Neural progenitor cell (in vitro differentiated cells): ENCODE measurements at regions not wholly inside any gene's neighbourhood (a gene's known extent, or its start where the extent isn't known, plus 50 kb on each side); places are given as distances from the start of the nearest gene placed in this dataset.

ENCODE experiments used
- DNase-seq: peaks from one replicate; pipeline ENCODE4 v3.0.0-alpha.2; 2016; ENCODE audit warnings: low spot score
- H2AFZ ChIP-seq: fragments of 200-600 bp; sonication (generic); replicated peaks from 2 replicates; pipeline ENCODE4 v1.6.1; 2016; ENCODE audit warnings: antibody characterized with exemption
- H3F3A ChIP-seq: fragments of 200-600 bp; sonication (generic); 2 replicates; pipeline ENCODE4 v1.6.1; 2016; ENCODE audit warnings: antibody characterized with exemption, low read depth
- H3K27ac ChIP-seq: fragments of 200-600 bp; sonication (generic); 2 replicates; pipeline ENCODE4 v1.5.1; 2016; ENCODE audit warnings: mild to moderate bottlenecking
- H3K27me3 ChIP-seq: fragments of 200-600 bp; sonication (generic); 2 replicates; pipeline ENCODE4 v1.6.1; 2016; ENCODE audit warnings: mild to moderate bottlenecking, moderate library complexity
- H3K36me3 ChIP-seq: fragments of 200-600 bp; sonication (generic); 2 replicates; pipeline ENCODE4 v1.5.1; 2016
- H3K4me1 ChIP-seq: fragments of 200-600 bp; sonication (generic); 2 replicates; pipeline ENCODE4 v1.6.1; 2016; ENCODE audit warnings: mixed run types
- H3K4me2 ChIP-seq: fragments of 200-600 bp; sonication (generic); 2 replicates; pipeline ENCODE4 v1.6.1; 2016
- H3K4me3 ChIP-seq: fragments of 200-600 bp; sonication (generic); 2 replicates; pipeline ENCODE4 v1.5.1; 2016
- H3K79me2 ChIP-seq: fragments of 200-600 bp; sonication (generic); 2 replicates; pipeline ENCODE4 v1.6.1; 2016; ENCODE audit warnings: low read depth
- H3K9ac ChIP-seq: fragments of 200-600 bp; sonication (generic); 2 replicates; pipeline ENCODE4 v1.6.1; 2016
- H3K9me3 ChIP-seq: fragments of 200-600 bp; sonication (generic); 2 replicates; pipeline ENCODE4 v1.5.1; 2016; ENCODE audit warnings: low read depth
- H4K20me1 ChIP-seq: fragments of 200-600 bp; sonication (generic); 2 replicates; pipeline ENCODE4 v1.6.1; 2016; ENCODE audit warnings: low read depth
- H3K27ac Mint-ChIP-seq: 3 replicates; pipeline ENCODE4 v1.8.0; 2021; ENCODE audit warnings: mixed read lengths
- H3K27me3 Mint-ChIP-seq: 2 replicates; pipeline ENCODE4 v1.8.0; 2022; ENCODE audit warnings: low read depth, mild to moderate bottlenecking, inconsistent platforms, moderate library complexity, mixed read lengths; ENCODE audit not compliant: insufficient read depth
- H3K36me3 Mint-ChIP-seq: 3 replicates; pipeline ENCODE4 v1.8.0; 2021; ENCODE audit warnings: mixed read lengths
- H3K4me1 Mint-ChIP-seq: 3 replicates; pipeline ENCODE4 v1.8.0; 2021; ENCODE audit warnings: mixed read lengths
- H3K4me3 Mint-ChIP-seq: 3 replicates; pipeline ENCODE4 v1.8.0; 2021; ENCODE audit warnings: mild to moderate bottlenecking, moderate library complexity, mixed read lengths
- H3K9me3 Mint-ChIP-seq: 3 replicates; pipeline ENCODE4 v1.8.0; 2020; ENCODE audit warnings: mixed read lengths
- EZH2 ChIP-seq: fragments of 200-600 bp; sonication (generic); IDR thresholded peaks from 2 replicates; pipeline ENCODE4 v1.6.1; 2017; ENCODE audit warnings: antibody characterized with exemption, mild to moderate bottlenecking, moderate library complexity
- EZH2phosphoT487 ChIP-seq: fragments of 200-600 bp; sonication (generic); IDR thresholded peaks from 2 replicates; pipeline ENCODE4 v1.6.1; 2017; ENCODE audit warnings: antibody characterized with exemption
- TF ChIP-seq, protein P1 (sequence below): fragments of 200-600 bp; sonication (generic); IDR thresholded peaks from 2 replicates; pipeline ENCODE4 v1.5.1; 2017; ENCODE audit warnings: antibody characterized with exemption, mild to moderate bottlenecking

DNA sequence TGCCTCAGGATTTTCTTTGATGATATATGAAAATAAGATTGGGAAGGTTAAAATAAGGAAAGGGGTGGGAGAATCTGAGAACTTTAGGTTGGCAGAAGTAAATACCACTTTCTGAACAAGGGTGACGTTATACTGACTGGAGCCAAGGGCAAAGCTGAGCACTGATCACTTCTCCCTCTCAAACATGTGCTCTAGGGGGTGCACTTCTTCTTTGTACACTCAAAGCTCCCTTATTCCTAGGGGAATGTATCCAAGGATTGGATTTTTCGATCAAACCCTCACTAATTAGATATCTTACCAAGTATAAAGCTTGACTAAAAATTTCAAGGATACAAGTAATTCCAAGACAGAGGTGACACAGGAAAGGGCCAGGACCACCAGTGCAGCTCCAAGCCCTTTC is 243.9 kb upstream of the UMPS start:
- peaks cover 17% of the 10 kb centered on the region for H3K36me3 Mint-ChIP-seq
- Histone ChIP-seq H3K4me2 (no peak overlapping the region), H2AFZ (no peak overlapping the region), H4K20me1 (no peaks in the 10 kb centered on the region), H3K9me3 (no peaks in the 10 kb centered on the region), H3K27me3 (no peaks in the 10 kb centered on the region), H3K79me2 (no peaks in the 10 kb centered on the region), H3K36me3 (no peaks in the 10 kb centered on the region), H3K4me3 (no peak overlapping the region), H3K9ac (no peak overlapping the region), H3K27ac (no peak overlapping the region), H3F3A (no peaks in the 10 kb centered on the region), H3K4me1 (no peaks in the 10 kb centered on the region)
- H3K4me1 Mint-ChIP-seq, result peaks cover 8% of the 10 kb centered on the region
- no peak overlapping the region for H3K4me3 Mint-ChIP-seq
- no peaks in the 10 kb centered on the region for H3K9me3 Mint-ChIP-seq
- DNase-seq, result no peak
- H3K27ac Mint-ChIP-seq, result no peak overlapping the region
- no peaks in the 10 kb centered on the region for H3K27me3 Mint-ChIP-seq
- TF ChIP-seq, protein P1, sequence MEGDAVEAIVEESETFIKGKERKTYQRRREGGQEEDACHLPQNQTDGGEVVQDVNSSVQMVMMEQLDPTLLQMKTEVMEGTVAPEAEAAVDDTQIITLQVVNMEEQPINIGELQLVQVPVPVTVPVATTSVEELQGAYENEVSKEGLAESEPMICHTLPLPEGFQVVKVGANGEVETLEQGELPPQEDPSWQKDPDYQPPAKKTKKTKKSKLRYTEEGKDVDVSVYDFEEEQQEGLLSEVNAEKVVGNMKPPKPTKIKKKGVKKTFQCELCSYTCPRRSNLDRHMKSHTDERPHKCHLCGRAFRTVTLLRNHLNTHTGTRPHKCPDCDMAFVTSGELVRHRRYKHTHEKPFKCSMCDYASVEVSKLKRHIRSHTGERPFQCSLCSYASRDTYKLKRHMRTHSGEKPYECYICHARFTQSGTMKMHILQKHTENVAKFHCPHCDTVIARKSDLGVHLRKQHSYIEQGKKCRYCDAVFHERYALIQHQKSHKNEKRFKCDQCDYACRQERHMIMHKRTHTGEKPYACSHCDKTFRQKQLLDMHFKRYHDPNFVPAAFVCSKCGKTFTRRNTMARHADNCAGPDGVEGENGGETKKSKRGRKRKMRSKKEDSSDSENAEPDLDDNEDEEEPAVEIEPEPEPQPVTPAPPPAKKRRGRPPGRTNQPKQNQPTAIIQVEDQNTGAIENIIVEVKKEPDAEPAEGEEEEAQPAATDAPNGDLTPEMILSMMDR, result peak; percentile 14
- TF ChIP-seq EZH2phosphoT487, result no peak
- TF ChIP-seq EZH2, result no peak

DNA sequence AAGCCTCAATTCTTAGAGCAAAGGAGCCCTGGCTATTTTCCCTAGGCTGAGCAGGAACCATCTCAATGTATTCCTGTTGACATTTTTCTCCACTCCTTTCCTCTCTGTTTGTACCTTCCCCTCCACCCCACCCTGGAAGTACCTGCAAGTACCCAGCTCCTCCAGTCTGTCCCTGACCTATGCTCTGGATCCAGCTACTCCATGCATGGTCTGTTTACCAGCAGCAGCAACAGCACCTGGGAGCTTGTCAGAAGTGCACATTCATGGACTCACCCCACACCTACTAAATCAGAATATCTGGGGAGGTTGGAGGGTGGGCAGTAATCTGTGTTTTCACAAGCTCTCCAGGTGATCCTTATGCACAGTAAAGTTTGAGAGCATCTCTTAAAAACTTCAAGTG is 240.7 kb upstream of the UMPS start:
- H3K4me2 ChIP-seq, result no peak overlapping the region
- H3K9me3 ChIP-seq, result no peaks in the 10 kb centered on the region
- Mint-ChIP-seq H3K9me3 (no peaks in the 10 kb centered on the region), H3K27ac (no peak overlapping the region), H3K36me3 (peaks cover 18% of the 10 kb centered on the region), H3K4me3 (no peak overlapping the region), H3K4me1 (peaks cover 4% of the 10 kb centered on the region), H3K27me3 (peaks cover 7% of the 10 kb centered on the region)
- no peak overlapping the region for H3K9ac ChIP-seq
- no peaks in the 10 kb centered on the region for H3K4me1 ChIP-seq
- no peaks in the 10 kb centered on the region for H3K79me2 ChIP-seq
- no peak overlapping the region for H3K27ac ChIP-seq
- H3K27me3 ChIP-seq, result no peaks in the 10 kb centered on the region
- no peaks in the 10 kb centered on the region for H3K36me3 ChIP-seq
- TF ChIP-seq EZH2 (no peak), EZH2phosphoT487 (no peak)
- TF ChIP-seq, protein P1, result no peak
- no peaks in the 10 kb centered on the region for H4K20me1 ChIP-seq
- H3F3A ChIP-seq, result no peaks in the 10 kb centered on the region
- H3K4me3 ChIP-seq, result no peak overlapping the region
- no peak for DNase-seq
- no peak overlapping the region for H2AFZ ChIP-seq

DNA sequence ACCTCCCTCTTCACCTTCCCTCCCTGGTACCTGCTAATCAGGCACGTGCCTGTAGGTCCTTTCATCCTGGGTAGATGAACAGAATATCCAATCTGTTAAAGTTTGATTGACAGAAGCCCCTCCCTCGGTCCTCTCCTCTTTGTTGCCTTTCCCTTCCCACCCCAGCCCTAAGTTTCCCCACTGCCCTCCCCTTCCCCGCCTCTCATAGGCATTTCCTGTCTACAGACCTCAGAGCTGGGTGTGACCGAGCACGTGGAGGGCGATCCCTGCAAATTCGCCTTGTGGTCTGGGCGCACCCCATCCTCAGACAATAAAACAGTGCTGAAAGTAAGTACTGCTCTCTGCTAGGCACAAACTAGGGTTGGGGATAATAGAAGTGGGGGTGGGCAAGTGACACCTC is 239.2 kb upstream of the UMPS start:
- Mint-ChIP-seq H3K9me3 (no peaks in the 10 kb centered on the region), H3K4me3 (no peak overlapping the region), H3K27me3 (peaks cover 7% of the 10 kb centered on the region), H3K36me3 (peaks cover 14% of the 10 kb centered on the region), H3K27ac (no peak overlapping the region), H3K4me1 (peaks cover 4% of the 10 kb centered on the region)
- no peaks in the 10 kb centered on the region for H3K9me3 ChIP-seq
- H3K36me3 ChIP-seq, result no peaks in the 10 kb centered on the region
- no peaks in the 10 kb centered on the region for H4K20me1 ChIP-seq
- TF ChIP-seq EZH2 (no peak), EZH2phosphoT487 (no peak)
- TF ChIP-seq, protein P1, result no peak
- no peak for DNase-seq
- H3K27ac ChIP-seq, result no peak overlapping the region
- no peaks in the 10 kb centered on the region for H3K4me1 ChIP-seq
- no peaks in the 10 kb centered on the region for H3K79me2 ChIP-seq
- H3K9ac ChIP-seq, result no peak overlapping the region
- no peak overlapping the region for H3K4me2 ChIP-seq
- no peaks in the 10 kb centered on the region for H3K27me3 ChIP-seq
- H3F3A ChIP-seq, result no peaks in the 10 kb centered on the region
- H3K4me3 ChIP-seq, result no peak overlapping the region
- H2AFZ ChIP-seq, result no peak overlapping the region
